Tibial nerve (tissue), 4 donors: ENCODE measurements at regions not wholly inside any gene's neighbourhood (a gene's known extent, or its start where the extent isn't known, plus 50 kb on each side); places are given as distances from the start of the nearest gene placed in this dataset.

Experiments
- DNase-seq, 2 donors: peaks; one replicate each; pipeline ENCODE4 v3.0.0-alpha.2; 2019; ENCODE audit warnings: low spot score in 2 of 2
- H3K27ac ChIP-seq, 4 donors: fragments of 200-600 bp; sonication (generic) in 3 of 4; one replicate each; pipeline ENCODE4 v1.5.1; 2017 to 2019; ENCODE audit warnings: mild to moderate bottlenecking in 1 of 4
- H3K27me3 ChIP-seq, 2 donors: fragments of 200-600 bp; sonication (generic) in 1 of 2; one replicate each; pipeline versions ENCODE4 v1.5.1 to v1.6.0; 2017 to 2019
- H3K36me3 ChIP-seq, 3 donors: fragments of 200-600 bp; sonication (generic); one replicate each; pipeline ENCODE4 v1.5.1; 2018 to 2019
- H3K4me1 ChIP-seq, 4 donors: fragments of 200-600 bp; sonication (generic) in 3 of 4; one replicate each; pipeline ENCODE4 v1.5.1; 2017 to 2019
- H3K4me3 ChIP-seq, 4 donors: fragments of 200-600 bp; sonication (generic) in 3 of 4; one replicate each; pipeline ENCODE4 v1.5.1; 2017 to 2019; ENCODE audit warnings: mild to moderate bottlenecking in 1 of 4, moderate library complexity in 1 of 4
- H3K9me3 ChIP-seq, 4 donors: fragments of 200-600 bp; sonication (generic) in 3 of 4; one replicate each; pipeline ENCODE4 v1.5.1; 2017 to 2019
- EP300 ChIP-seq, 2 donors: sonication (generic); formaldehyde crosslinking; IDR thresholded peaks; one replicate each; pipeline ENCODE4 v1.6.1; 2017; ENCODE audit warnings: antibody characterized with exemption in 2 of 2, mild to moderate bottlenecking in 1 of 2
- POLR2A ChIP-seq, 2 donors: fragments of 450-650 bp; IDR thresholded peaks; one replicate each; pipeline ENCODE4 v1.6.1; 2017; ENCODE audit warnings: antibody characterized with exemption in 2 of 2, mild to moderate bottlenecking in 2 of 2, moderate library complexity in 2 of 2
- WGBS, 2 donors: methylation state at CpG; one replicate each; pipeline ENCODE4 v1.1.5; 2018; 5-methylcytosine and 5-hydroxymethylcytosine counted together
- TF ChIP-seq, protein P1 (sequence below), 5 experiments: fragments of 200-600 bp in 3 of 5; fragments of 450-650 bp in 2 of 5; sonication (generic) in 3 of 5; IDR thresholded peaks; one replicate each; pipeline ENCODE4 v1.5.1; 2016 to 2019; ENCODE audit warnings: antibody characterized with exemption in 5 of 5, mild to moderate bottlenecking in 3 of 5, moderate library complexity in 2 of 5

DNA sequence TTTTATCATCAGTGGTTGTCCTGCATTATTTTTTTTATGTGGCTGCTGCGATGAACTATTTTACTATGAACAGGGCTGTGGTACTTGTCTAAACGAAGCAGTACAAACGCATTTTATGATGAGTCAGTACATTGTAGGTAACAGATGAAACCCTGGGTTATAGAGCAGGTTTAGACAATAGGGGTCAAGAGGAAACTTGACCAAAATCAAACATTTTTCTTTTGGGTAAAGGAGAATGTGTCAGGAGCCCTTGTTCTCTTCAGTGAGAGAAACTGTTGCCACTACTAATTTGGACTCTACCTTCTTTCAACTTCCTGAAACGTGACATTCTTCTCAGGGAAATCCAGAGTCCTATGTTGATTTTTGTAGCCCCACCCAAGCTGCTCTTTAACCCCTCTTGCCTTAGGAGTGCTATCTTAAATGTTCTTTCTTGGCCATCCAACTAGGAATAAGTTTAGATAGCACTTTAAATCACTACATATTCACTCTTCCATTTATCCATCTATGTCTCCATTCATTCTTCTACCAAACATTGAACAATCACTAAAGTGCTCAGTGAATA, 415.8 kb upstream of the NR3C2 start:
- no peak for DNase-seq
- TF ChIP-seq, protein P1, sequence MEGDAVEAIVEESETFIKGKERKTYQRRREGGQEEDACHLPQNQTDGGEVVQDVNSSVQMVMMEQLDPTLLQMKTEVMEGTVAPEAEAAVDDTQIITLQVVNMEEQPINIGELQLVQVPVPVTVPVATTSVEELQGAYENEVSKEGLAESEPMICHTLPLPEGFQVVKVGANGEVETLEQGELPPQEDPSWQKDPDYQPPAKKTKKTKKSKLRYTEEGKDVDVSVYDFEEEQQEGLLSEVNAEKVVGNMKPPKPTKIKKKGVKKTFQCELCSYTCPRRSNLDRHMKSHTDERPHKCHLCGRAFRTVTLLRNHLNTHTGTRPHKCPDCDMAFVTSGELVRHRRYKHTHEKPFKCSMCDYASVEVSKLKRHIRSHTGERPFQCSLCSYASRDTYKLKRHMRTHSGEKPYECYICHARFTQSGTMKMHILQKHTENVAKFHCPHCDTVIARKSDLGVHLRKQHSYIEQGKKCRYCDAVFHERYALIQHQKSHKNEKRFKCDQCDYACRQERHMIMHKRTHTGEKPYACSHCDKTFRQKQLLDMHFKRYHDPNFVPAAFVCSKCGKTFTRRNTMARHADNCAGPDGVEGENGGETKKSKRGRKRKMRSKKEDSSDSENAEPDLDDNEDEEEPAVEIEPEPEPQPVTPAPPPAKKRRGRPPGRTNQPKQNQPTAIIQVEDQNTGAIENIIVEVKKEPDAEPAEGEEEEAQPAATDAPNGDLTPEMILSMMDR (IDR thresholded peaks at IDR 0.05) = no peak
- TF ChIP-seq POLR2A (IDR thresholded peaks at IDR 0.05) = no peak
- no peak for TF ChIP-seq EP300 (IDR thresholded peaks at IDR 0.05)
- 55 to 56% methylated on average over 4 of the region's 4 CpGs for WGBS, 2 donors

DNA sequence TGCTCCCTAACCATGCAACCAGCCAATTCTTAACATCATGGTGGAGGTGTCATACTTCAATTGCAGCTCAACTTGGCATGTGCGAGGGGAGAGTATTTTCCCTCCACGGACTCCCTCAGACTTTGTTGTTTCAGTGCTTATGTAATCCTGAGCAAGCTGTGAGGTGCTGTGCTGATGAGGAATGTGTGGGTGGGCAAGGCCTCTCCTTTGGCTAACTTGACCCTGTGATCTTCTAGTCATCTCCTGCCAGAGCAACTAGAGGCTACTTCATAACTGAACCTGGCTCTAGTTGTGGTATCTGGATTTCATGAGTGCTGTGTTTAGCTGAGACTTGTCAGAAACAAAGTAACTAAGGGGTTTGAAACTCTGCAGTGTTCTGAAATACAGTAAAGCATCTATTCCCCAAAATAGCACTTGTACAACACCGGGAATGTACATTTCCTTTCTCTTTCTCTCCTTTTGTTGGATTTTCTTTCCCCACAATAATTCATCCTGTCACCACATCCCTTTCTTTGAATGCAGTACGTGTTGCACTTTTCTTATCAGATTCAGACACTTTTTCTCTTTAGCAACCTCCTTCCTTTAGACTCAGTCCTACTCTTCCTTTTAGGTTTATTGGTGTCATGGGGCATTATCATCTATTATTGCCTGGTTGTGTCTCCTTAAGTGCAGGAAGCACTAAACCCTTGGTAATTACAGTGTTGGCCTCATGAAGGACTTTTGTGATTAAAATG, 415.2 kb upstream of the NR3C2 start:
- no peak for DNase-seq
- H3K4me3 ChIP-seq = no peak overlapping the region
- no peaks in the 10 kb centered on the region for H3K4me1 ChIP-seq

More for the DNA sequence above, 415.8 kb upstream of the NR3C2 start:
- H3K27me3 ChIP-seq = no peaks in the 10 kb centered on the region
- H3K9me3 ChIP-seq = peaks cover 0 to 16% (median 0%) of the 10 kb centered on the region in 4 donors
- no peak overlapping the region for H3K4me3 ChIP-seq
- no peak overlapping the region for H3K27ac ChIP-seq
- H3K4me1 ChIP-seq = no peaks in the 10 kb centered on the region
- H3K36me3 ChIP-seq = no peaks in the 10 kb centered on the region

DNA sequence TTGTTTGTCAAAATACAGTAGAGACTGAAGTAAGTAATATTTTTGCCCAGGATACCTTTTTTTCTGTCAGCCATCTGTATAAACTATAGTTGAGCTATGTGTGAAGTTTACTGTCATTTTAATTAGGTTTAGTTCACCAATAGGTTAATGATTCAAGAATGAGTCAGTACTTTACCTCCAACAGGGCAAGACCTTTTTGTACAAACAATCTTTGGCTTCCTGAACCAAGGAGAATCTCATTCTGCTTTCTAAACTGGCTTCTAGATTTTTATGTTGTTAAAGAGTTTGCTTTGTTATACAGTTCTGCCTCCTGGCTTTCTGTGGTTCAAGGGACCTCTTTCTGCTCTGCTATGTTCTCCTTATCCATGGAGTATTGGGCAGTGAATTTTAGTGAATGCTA, 412.0 kb upstream of the NR3C2 start:
- no peak for DNase-seq
- Histone ChIP-seq H3K36me3 (no peaks in the 10 kb centered on the region), H3K27ac (no peak overlapping the region), H3K9me3 (peaks cover 0 to 16% (median 0%) of the 10 kb centered on the region in 4 donors), H3K4me3 (no peak overlapping the region), H3K4me1 (no peaks in the 10 kb centered on the region), H3K27me3 (no peaks in the 10 kb centered on the region)
- TF ChIP-seq EP300 (IDR thresholded peaks at IDR 0.05) (no peak), POLR2A (IDR thresholded peaks at IDR 0.05) (no peak)
- TF ChIP-seq, protein P1 (IDR thresholded peaks at IDR 0.05) = no peak

More for the DNA sequence above, 415.2 kb upstream of the NR3C2 start:
- H3K36me3 ChIP-seq = no peaks in the 10 kb centered on the region
- H3K27me3 ChIP-seq = no peaks in the 10 kb centered on the region
- no peak for TF ChIP-seq EP300 (IDR thresholded peaks at IDR 0.05)
- TF ChIP-seq, protein P1 (IDR thresholded peaks at IDR 0.05) = no peak
- H3K27ac ChIP-seq = no peak overlapping the region
- 14 to 41% methylated on average over 4 of the region's 4 CpGs for WGBS, 2 donors
- H3K9me3 ChIP-seq = peaks cover 0 to 16% (median 0%) of the 10 kb centered on the region in 4 donors

DNA sequence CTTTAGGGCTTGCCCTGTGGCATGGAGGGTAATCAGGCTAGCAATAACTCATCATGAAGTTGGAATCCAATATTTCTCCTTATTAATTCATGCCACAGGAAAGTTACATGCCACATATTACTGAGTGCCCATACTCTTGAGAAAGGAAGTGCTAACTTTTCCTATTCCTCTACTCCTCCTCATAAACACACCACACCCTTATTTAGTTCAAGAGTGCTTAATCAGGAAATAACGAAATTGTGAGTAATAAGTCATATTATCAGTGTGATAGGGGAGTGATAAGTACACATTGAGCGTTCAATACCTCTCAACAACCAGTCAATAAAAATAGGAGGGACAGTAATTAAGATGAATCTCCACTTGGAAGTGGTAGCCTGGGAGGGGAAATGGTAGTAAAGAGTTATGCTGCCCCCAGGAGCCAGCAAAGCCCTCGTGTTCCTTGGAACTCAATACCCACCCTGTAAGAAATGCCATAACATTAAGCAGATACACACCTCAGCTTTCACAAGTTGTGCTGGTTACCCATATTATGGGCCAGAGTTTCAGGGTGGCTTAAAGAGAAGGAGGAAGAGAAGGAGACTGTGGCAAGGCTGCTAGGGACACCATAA, 410.0 kb upstream of the NR3C2 start:
- peaks cover 0 to 16% (median 0%) of the 10 kb centered on the region in 4 donors for H3K9me3 ChIP-seq
- H3K27ac ChIP-seq = no peak overlapping the region
- H3K4me1 ChIP-seq = no peaks in the 10 kb centered on the region
- H3K27me3 ChIP-seq = no peaks in the 10 kb centered on the region
- H3K36me3 ChIP-seq = no peaks in the 10 kb centered on the region
- TF ChIP-seq, protein P1 (IDR thresholded peaks at IDR 0.05) = no peak
- no peak for TF ChIP-seq POLR2A (IDR thresholded peaks at IDR 0.05)
- TF ChIP-seq EP300 (IDR thresholded peaks at IDR 0.05) = no peak
- no peak overlapping the region for H3K4me3 ChIP-seq
- DNase-seq = no peak
- WGBS, 2 donors = 56 to 65% methylated on average over 3 of the region's 3 CpGs
